CD4-positive, alpha-beta T cell treated with Interleukin-4 for 4 hours (primary cell): ENCODE measurements at regions not wholly inside any gene's neighbourhood (a gene's known extent, or its start where the extent isn't known, plus 50 kb on each side); places are given as distances from the start of the nearest gene placed in this dataset.

Experiments used
- DNase-seq: peaks from one replicate; pipeline ENCODE4 v3.0.0-alpha.2; 2020

GRCh38 chr12:3950714-3951320 is 77.6 kb upstream of the PARP11 start:
- peak; percentile 65 for DNase-seq

- peak; percentile 86 for DNase-seq
Measured at GRCh38 chr12:3947781-3948180, 74.6 kb upstream of the PARP11 start.

- DNase-seq = no peak
Measured at GRCh38 chr12:3945671-3946070, 72.5 kb upstream of the PARP11 start.

- no peak for DNase-seq
Measured at GRCh38 chr12:3944620-3945019, 71.4 kb upstream of the PARP11 start.

- DNase-seq = no peak
Measured at GRCh38 chr12:3938042-3938544, 64.9 kb upstream of the PARP11 start.

- peak; percentile 57 for DNase-seq
Measured at GRCh38 chr12:3935078-3935477, 61.9 kb upstream of the PARP11 start.

- DNase-seq = no peak
Measured at GRCh38 chr12:3933819-3934192, 60.6 kb upstream of the PARP11 start.

- DNase-seq = peak; percentile 64
Measured at GRCh38 chr12:3933074-3933818, 60.0 kb upstream of the PARP11 start.

GRCh38 chr12:3931776-3932175 is 58.6 kb upstream of the PARP11 start:
- no peak for DNase-seq

GRCh38 chr12:3931206-3931605 is 58.0 kb upstream of the PARP11 start:
- peak; percentile 50 for DNase-seq

GRCh38 chr12:3929875-3930615 is 56.8 kb upstream of the PARP11 start:
- DNase-seq = no peak

- DNase-seq = no peak
Measured at GRCh38 chr12:3928538-3929184, 55.5 kb upstream of the PARP11 start.

- DNase-seq = no peak
Measured at GRCh38 chr12:3925621-3926020, 52.4 kb upstream of the PARP11 start.

GRCh38 chr12:3924761-3925160 is 51.6 kb upstream of the PARP11 start:
- no peak for DNase-seq

- no peak for DNase-seq
Measured at GRCh38 chr12:3923021-3923420, 49.8 kb upstream of the PARP11 start.
